Right ventricle myocardium inferior (tissue), 1 donor: ENCODE measurements at regions not wholly inside any gene's neighbourhood (a gene's known extent, or its start where the extent isn't known, plus 50 kb on each side); places are given as distances from the start of the nearest gene placed in this dataset.

ENCODE experiments used
- ATAC-seq: fragments of 200-7000 bp; cut with Tn5 transposase; one replicate; pipeline ENCODE4 v1.9.1; 2020; ENCODE audit warnings: mild to moderate bottlenecking, moderate library complexity
- DNase-seq: peaks from one replicate; pipeline ENCODE4 v3.0.0; 2021; ENCODE audit errors: missing footprints
- intact Hi-C: fragments of 100-400 bp; cut with DNase I; formaldehyde crosslinking; loops from one replicate; pipeline ENCODE4 v1.11.0; 2022
- donor health status: DM: no; HTN: yes; CAD: no; lungs with severe emphysema.

DNA sequence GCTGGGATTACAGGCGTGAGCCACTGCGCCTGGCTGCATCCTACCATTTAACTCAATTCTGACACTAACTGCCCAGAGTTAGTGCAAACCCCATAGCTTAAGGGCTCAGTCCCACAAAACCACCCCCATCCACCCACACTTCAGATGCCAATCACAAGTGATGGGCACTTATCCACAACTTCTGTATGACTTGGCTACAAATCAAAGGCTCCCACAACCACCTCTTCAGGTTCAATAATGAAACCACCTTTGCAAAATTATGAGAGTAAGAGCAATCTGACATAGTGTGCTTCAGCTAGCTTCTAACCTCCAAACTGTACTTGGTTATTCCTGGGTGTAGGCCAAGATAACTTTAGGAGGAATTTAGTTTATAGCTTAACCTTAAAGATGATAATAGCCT, 51.3 kb upstream of the SLC35F5 start:
- no peak for ATAC-seq
- no peak for DNase-seq
- intact Hi-C loops = no loop called here

DNA sequence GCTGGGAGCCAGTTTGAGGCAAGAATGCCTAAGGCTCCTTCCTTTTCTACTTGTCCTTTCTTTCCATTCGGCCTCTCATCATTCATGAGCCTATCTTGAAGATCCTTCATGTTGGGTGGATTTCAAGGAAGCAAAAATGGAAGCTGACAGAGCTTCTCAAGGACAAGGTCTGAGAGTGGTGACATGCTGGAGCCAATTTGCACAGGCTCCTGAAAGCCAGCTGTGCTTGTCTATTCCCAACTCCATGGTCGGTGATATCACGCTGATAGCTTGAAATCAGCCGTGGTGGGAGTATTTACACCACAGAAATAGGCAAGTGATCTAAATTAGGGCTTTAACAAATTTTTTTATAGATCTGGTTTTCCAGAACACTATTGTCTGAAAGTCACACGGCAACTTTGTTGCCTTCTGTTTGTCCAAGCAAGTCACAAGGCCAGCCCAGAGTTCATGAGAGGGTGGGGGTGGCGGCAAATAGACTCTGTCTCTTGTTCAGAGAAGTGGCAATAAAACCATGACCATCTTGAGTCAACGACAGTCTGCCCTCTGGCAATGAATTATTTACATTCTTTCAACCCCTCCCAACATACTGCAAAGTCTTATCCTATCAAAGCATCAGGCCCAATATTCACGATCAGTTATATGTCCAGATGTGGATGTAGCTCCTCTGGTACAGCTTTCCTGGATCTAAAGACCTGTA, 49.9 kb upstream of the SLC35F5 start:
- intact Hi-C loops = no loop called here
- ATAC-seq (no peak), DNase-seq (no peak)
